ENCODE measurements at regions not wholly inside any gene's neighbourhood (a gene's known extent, or its start where the extent isn't known, plus 50 kb on each side); places are given as distances from the start of the nearest gene placed in this dataset.

- no peak for DNase-seq (ENCODE audit: extremely low read depth, low read depth)
- no peak for TF ChIP-seq CTCF (IDR thresholded peaks at IDR 0.05; ENCODE audit: low read depth, low read length, missing control alignments)
- H3K4me3 ChIP-seq (replicated peaks; ENCODE audit: low read depth, low read length): no peak overlapping the region
Measured at GRCh38 chr2:103734911-103735310, 973.1 kb downstream of the TMEM182 start.

- no peak for TF ChIP-seq CTCF (IDR thresholded peaks at IDR 0.05; ENCODE audit: low read depth, low read length, missing control alignments)
- DNase-seq (ENCODE audit: extremely low read depth, low read depth): no peak
- no peak overlapping the region for H3K4me3 ChIP-seq (replicated peaks; ENCODE audit: low read depth, low read length)
Measured at GRCh38 chr2:103738108-103738507, 976.3 kb downstream of the TMEM182 start.

GRCh38 chr2:103738606-103739005 is 976.8 kb downstream of the TMEM182 start:
- DNase-seq (ENCODE audit: extremely low read depth, low read depth): no peak
- no peak overlapping the region for H3K4me3 ChIP-seq (replicated peaks; ENCODE audit: low read depth, low read length)
- TF ChIP-seq CTCF (IDR thresholded peaks at IDR 0.05; ENCODE audit: low read depth, low read length, missing control alignments): no peak

- no peak overlapping the region for H3K4me3 ChIP-seq (replicated peaks; ENCODE audit: low read depth, low read length)
- DNase-seq (ENCODE audit: extremely low read depth, low read depth): no peak
- no peak for TF ChIP-seq CTCF (IDR thresholded peaks at IDR 0.05; ENCODE audit: low read depth, low read length, missing control alignments)
Measured at GRCh38 chr2:103739186-103739585, 977.4 kb downstream of the TMEM182 start.

GRCh38 chr2:103739921-103740320 is 978.1 kb downstream of the TMEM182 start:
- TF ChIP-seq CTCF (IDR thresholded peaks at IDR 0.05; ENCODE audit: low read depth, low read length, missing control alignments): no peak
- H3K4me3 ChIP-seq (replicated peaks; ENCODE audit: low read depth, low read length): no peak overlapping the region
- no peak for DNase-seq (ENCODE audit: extremely low read depth, low read depth)

- no peak for TF ChIP-seq CTCF (IDR thresholded peaks at IDR 0.05; ENCODE audit: low read depth, low read length, missing control alignments)
- no peak for DNase-seq (ENCODE audit: extremely low read depth, low read depth)
- H3K4me3 ChIP-seq (replicated peaks; ENCODE audit: low read depth, low read length): no peak overlapping the region
Measured at GRCh38 chr2:103740631-103741030, 978.8 kb downstream of the TMEM182 start.

- TF ChIP-seq CTCF (IDR thresholded peaks at IDR 0.05; ENCODE audit: low read depth, low read length, missing control alignments): no peak
- no peak for DNase-seq (ENCODE audit: extremely low read depth, low read depth)
- no peak overlapping the region for H3K4me3 ChIP-seq (replicated peaks; ENCODE audit: low read depth, low read length)
Measured at GRCh38 chr2:103743195-103743594, 981.4 kb downstream of the TMEM182 start.

Measured in HFF-Myc (cell line).